ENCODE measurements at regions not wholly inside any gene's neighbourhood (a gene's known extent, or its start where the extent isn't known, plus 50 kb on each side); places are given as distances from the start of the nearest gene placed in this dataset.

GRCh38 chr3:63042833-63043232 is 167.6 kb upstream of the CADPS start:
- TF ChIP-seq POLR2A (IDR thresholded peaks at IDR 0.05; ENCODE audit: borderline replicate concordance, extremely low read depth, insufficient read depth, insufficient read length) (no peak), REST (IDR thresholded peaks at IDR 0.05; ENCODE audit: low read depth) (no peak), CTCF (IDR thresholded peaks at IDR 0.05 in 2 of 3, conservative IDR thresholded peaks at IDR 0.05 in 1 of 3; ENCODE audit: borderline replicate concordance in 1 of 3, insufficient read depth in 1 of 3, low read depth in 2 of 3, low read length in 2 of 3) (no peak), EZH2phosphoT487 (IDR thresholded peaks at IDR 0.05; ENCODE audit: borderline replicate concordance) (no peak), RAD21 (IDR thresholded peaks at IDR 0.05; ENCODE audit: low read depth) (no peak), EZH2 (IDR thresholded peaks at IDR 0.05) (no peak)
